ELR (cell line): ENCODE measurements at regions not wholly inside any gene's neighbourhood (a gene's known extent, or its start where the extent isn't known, plus 50 kb on each side); places are given as distances from the start of the nearest gene placed in this dataset.
"Not testable (repeated sequence)": the region's sequence is repeated elsewhere in the genome, so short reads cannot be mapped to it uniquely, and the experiment has no call there.

Source experiments
- DNase-seq: peaks from one replicate; pipeline ENCODE4 v3.0.0-alpha.2; 2015; ENCODE audit warnings: low read depth

DNA sequence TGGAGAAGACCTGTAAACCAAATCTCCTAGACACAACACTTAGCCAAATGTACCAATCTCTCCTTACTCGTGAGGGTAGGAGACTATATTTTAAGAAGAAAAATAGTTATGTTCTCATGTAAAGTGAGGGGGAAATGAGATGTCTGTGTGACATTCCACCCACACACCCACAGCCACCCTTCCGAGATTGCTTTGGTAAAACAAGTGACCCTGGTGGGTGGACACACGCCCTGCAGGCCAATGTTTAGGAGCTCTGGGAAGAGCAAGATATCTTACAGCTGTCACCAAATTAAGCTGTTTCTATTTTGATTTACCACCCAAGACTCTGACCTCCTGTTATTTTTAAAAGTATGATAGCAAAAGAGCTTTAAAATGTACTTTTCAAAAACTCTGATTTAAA, 147.2 kb upstream of the PFKP start:
- no peak for DNase-seq

DNA sequence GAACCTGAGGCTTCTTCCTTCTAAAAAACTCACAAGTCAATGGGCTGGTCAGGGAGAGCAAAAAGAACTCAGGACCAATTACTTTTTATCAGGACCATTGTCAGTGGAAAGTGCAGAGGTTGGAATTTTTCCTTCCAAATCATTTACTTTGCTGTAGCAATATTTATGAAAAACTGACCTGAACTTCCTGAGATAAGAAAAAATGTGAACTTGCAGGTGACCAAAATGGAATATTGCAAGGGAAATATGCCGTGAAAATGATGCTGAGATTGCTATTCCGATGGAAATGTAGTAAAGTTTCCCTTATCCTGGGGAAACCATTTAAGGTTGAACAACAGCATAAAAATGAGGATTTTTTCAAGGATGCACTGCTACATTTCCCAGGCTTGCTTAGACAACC, 148.3 kb upstream of the PFKP start:
- no peak for DNase-seq

DNA sequence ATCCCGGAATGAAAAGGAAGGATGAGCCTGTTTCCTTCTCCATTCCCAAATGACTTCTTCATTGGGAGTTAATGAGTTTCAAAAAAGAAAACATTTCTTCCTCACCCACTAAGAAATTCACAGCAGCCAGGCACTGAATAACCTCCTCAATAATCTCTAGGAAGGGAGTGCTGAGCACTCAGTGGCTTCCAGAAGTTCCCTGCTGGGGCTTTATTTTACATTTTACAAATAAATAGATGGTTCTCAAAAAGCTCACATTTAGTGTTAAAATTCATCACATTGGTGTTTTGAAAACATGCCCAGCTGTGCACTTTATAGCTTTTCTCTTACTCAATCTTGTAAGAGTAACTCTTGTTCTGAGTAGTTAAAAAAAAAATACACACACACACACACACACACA, 148.9 kb upstream of the PFKP start:
- no peak for DNase-seq

DNA sequence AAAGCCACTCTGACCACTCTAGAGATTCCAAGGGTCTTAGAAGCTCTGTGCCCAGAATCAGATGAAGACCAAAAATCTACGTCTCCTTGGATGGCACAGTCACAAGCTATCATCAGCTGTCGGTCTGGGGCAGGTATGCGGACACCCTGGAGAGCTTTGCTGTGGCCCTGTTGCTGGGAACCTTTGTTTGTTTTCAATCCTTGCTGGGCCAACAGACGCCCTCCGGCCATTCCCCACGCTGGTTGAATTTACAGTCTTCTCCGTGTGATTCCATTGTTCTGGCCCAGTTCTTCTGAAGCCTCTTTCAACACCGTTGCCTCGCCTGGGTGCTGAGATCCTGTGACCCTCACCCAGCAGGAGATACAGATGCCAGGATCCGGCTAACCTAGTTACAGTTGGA, 149.4 kb upstream of the PFKP start:
- no peak for DNase-seq

DNA sequence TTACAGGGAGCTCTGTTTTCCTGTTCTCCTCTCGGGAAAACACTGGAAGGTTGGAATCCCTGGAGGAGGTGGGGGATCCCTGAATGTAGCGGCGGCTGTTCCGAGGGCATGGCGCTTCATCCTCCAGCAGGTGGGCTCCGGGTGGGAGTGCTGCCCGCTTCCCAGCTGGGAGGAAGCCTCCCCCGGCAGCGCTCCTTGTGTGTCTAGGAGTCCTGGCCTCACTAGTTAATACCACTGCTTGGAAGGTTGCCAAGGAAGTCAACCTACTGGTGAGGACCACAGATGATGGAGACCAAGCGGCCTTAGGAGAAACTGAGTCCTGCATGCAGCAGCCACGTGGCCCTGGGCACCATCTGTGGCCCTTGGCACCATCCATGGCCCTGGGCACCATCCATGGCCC, 151.9 kb upstream of the PFKP start:
- DNase-seq: no peak

DNA sequence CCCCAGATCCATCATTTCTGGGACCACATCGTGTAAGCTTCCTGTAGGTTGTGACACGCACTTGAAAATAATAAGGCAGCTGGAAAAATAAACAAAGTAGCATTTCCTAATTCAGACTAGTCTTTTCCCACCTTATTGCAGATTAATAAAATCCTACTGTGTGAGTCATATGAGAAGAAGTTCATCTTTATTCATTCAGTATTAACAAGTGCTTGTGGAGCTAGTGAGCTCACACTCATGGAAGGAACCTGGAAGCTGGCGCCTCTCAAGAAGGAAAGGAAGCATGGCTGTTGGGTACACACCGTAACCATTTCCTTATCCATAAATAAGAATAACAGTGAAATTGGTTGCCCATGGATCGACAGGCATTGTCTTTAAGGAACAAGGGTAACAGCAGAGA, 152.6 kb upstream of the PFKP start:
- DNase-seq: no peak

DNA sequence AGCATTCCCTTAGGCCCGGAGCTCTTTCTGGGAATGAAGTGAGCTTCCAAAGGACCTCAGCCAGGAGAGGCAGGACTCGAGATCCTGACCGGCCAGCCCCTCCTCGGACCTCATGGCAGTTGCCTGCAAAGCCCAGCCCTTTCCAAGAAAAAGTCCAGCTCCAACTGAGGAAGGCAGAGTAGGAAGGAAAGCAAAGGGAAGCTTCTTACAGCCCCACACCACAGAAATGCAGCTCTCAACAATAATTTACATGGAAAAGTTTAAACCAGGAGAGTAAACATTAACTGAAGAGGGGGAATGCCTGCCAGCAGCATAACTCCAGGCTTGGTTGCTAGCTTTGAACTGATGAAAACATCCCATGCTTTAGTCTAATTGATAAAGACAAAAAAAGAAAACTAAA, 153.9 kb upstream of the PFKP start:
- no peak for DNase-seq

DNA sequence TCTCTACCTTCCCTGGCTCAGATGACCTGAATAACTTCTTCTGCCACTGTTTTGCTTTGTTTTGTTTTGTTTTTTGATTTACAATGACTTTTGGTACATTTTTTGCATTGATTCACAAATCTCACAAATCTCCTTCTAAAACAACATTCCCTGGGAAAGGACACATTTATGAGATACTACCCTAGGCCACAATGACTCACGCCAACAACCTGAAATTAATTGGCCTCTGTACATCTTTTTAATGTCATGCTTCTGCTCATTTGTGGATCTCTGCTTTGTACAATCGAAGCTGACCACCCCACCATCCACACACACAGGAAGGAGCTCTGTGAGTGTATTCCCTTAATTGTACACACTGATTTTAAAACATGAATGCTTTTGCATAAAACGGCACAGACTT, 156.7 kb upstream of the PFKP start:
- no peak for DNase-seq

DNA sequence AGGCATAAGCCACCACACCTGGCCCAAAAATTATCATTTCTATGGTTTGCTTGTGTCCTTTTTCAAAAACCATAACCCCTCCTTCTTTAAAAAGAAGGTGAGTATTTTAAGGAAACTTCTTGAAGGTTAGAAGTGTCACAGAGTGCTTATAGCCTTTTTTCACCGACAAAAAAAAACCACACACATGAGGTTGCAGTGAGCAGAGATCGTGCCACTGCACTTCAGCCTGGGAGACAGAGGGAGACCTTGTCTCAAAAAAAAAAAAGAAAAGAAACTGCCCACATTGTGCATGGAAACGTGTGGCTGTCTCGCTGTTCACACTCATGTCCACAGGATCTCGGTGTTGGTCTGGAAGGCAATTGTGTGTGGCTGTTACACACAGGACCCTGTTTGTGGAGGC, 157.4 kb upstream of the PFKP start:
- DNase-seq: no peak

DNA sequence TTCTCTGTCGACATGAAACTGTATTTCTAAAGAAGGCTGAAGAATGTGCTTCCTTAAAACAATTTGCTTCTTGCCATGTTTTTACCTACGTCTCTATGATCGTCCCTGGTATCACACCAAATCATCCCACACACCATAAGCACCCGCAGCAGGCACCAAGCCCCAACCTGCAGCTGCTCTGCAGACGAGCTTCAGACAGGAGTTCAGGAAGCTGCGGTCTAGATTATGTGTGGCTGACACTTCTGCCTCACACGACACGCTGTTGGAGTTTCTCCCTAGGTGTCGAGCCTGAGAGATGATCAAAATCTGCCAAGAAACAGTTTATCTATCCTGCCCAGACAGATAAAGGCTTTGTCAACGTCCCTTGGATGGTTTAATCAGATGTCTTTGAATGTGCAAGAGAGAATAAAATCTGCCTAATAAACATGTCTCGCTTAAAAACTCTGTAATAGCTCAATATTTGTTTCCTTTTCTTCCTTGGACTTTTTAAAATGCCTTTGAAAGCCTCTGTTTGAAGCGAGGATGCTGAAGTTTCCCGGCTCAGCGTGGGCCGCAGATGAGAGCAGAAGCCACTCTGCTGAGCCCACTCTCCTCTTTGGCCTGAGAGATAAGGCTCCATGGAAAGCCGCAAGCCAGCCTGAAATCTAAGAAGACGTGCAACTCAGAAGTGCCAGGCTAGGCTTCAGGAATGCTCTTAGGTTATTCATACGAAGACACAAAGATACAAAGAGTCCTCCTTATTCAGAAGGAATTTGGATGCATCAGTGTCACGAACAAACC, 158.3 kb upstream of the PFKP start:
- DNase-seq: no peak

DNA sequence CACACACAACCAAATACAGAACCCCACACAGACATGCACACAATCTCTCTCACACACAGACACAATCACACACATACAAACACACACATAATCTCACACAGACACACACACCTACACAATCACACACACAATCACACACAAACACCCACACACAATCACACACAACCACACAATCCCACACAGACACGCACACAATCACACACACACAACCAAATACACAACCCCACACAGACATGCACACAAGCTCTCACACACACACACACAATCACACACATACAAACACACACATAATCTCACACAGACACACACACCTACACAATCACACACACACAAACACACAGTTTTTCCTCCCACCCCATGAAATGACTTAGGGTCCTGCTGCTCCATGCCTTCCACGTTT, 160.4 kb upstream of the PFKP start:
- no peak for DNase-seq

DNA sequence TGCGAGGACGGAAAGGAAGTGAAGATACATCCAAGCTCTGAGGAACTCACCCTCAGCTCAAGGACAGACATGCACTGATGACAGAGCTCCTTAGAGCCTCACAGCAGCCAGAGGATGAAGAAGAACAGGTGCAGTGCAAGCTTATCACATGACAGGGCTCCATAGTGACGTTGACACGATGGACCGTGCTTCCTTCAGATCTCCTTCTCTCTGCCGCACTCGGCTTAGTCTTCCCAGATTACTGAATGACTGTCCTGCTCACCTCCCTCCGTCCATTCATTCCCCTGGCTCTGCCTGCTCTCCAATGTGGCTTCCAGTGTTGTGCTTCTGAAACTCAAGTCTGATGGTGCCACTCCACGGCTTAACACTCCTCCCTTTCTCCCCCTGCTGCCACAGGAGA, 161.5 kb upstream of the PFKP start:
- no peak for DNase-seq

DNA sequence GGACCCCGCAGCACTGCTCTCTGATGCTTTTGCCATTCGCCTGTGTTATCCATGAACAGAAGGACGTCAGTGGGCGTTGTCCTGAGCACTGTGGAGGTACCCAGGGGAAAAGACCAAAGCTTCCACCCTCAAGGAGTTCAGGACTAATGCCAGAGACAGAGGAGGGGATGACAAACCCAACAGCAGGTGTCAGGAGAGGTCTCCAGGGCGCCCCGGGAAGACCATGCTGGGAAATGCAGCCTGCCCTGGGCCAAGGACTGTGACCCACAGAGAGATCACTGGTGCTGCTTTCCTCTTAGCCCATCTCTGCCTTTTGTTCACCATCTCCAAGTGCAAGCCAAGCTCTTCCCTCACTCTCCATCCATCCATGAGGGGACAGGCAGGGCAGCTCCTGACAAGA, 166.8 kb upstream of the PFKP start:
- no peak for DNase-seq

DNA sequence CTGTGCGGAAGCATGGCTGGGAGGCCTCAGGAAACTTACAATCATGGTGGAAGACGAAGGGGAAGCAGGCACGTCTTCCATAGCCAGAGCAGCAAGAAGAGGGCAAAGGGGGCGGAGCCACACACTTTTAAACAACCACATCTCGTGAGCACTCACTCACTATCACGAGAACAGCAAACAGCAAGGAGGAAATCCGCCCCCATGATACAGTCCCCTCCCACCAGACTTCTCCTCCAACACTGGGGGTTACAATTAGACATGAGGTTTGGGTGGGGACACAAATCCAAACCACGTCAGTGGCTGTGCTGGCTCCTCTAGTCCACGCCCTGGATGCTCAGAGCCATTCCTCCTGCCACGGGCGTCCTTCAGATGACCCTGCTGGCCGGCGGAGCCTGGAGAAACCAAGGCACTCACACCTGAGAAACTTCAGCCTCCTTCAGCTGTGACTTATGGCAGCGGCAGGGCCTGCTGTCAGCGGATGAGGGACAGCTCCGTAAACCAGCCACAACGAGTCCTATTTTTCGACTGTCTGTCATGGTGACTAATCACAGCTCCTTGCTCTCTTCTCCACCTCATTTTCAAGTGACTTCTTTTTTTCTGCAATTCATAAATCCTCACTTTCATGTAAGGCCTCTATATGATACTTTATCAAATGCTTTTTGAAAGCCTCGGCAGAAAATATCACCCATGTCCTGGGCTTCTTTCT, 167.9 kb upstream of the PFKP start:
- DNase-seq: no peak

DNA sequence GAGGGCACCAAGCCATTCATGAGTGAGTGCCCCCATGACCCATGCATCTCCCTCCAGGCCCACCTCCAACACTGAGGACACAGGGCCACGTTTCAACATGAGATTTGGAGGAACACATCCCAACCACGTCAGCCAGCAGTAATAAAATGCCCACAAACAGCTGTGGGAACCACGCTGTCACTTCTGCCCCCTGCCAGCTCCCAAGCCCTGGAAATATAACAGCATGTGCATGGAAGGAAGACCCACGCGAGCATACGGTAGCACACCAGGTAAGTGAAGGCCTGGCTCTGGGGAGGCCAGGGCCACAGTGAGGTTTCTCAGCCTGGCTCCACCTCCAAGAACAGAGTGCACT, 168.9 kb upstream of the PFKP start:
- no peak for DNase-seq

DNA sequence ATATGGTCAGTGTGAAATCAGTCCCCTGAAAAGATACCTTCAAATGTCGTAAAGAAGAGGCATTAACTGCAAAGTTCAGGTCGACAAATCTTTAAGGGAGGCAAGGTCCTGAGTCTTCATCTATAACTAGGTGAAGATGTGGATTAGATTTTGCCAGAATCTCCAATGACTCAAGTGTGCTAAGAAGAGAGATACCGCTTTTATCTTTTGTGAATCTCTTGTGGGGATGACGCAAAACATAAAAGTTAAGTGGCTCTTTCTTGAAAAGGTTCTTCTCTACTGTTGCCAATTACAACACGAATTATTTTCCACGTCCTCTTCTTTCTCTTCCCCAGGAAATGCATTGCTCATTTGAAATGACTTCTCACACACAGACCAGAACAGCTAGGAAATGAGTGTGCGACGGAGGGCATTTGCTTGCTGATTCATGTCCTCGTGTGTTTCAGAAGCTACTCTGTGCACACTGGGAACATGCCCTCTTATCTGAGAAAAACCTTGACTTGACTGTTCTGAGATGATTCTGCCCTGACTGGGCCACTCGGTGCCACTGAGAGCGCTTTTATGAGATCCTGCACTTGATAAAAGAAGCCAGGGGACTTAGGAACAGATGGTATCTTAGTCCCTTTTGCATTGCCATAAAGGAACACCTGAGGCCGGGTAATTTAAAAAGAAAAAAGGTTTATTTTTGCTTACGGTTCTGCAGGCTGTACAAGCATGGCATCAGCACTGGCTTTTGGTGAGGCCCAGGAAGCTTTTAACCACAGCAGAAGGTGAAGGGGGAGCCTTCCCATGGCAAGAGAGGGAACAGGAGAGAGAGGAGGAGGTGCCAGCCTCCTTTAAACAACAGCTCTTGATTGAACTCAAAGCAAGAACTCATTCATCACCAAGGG, 169.5 kb upstream of the PFKP start:
- DNase-seq: no peak

DNA sequence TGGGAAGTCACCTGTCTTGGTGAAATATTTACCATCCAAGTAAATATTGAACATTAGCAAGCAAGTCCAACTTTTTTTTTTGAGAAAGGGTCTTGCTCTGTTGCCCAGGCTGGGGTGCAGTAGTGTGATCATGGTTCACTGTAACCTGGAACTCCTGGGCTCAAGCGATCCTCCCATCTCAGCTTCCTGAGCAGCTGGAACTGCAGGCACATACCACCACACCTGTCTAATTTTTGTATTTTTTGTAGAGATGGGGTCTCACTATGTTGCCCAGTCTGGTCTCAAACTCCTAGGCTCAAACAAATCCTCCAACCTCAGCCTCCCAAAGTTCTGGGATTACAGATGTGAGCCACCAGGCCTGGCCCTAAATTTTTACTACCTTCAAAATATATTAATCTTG, 171.0 kb upstream of the PFKP start:
- DNase-seq: not testable (repeated sequence)

DNA sequence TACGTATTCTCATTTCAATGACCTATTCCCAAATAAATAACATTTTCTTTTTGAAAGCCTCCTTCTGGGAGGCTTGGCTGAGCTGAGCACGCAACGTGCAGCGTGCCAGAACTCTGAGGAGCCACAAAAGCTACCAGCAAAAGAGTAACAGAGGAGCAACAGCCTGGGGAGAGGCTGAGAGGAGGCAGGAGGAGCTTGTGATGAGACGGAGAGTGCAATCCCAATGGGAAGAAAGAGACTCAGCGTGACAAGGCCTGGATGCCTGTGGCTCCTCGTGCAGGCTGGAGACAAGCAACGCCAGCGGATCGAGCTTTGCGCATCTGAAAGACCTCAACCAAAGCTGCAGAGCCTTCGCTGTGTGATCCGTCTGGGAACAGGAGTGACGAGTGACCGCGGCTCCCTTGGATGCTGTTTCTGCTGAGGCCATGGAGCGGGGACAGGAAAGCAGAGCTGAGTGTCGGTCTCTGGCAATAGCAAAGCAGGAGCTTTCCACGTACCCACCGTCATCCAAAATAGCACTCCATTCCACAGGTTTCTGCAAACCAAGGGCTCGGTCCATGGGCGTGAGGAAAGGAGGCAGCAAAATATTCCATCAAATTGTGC, 171.7 kb upstream of the PFKP start:
- DNase-seq: no peak

DNA sequence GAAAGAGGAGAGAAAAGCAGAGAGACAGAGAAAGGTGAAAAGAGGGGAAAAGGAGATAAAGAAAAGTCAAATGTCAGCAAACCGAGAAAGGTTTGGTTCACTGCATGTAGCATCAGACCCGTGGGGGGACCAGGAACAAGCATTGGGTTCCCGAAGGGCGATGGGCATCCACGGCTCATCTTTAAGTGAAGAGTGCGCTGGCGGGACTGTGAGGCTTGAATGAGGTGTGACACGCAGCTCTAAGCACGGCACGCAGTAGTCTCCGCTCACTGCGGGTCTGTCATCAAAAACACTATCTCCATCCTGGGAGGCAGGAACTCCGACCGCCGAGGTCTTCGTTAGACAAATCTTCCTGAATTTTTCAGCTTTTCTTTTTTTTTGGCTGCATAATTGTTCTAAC, 173.4 kb upstream of the PFKP start:
- DNase-seq: no peak

DNA sequence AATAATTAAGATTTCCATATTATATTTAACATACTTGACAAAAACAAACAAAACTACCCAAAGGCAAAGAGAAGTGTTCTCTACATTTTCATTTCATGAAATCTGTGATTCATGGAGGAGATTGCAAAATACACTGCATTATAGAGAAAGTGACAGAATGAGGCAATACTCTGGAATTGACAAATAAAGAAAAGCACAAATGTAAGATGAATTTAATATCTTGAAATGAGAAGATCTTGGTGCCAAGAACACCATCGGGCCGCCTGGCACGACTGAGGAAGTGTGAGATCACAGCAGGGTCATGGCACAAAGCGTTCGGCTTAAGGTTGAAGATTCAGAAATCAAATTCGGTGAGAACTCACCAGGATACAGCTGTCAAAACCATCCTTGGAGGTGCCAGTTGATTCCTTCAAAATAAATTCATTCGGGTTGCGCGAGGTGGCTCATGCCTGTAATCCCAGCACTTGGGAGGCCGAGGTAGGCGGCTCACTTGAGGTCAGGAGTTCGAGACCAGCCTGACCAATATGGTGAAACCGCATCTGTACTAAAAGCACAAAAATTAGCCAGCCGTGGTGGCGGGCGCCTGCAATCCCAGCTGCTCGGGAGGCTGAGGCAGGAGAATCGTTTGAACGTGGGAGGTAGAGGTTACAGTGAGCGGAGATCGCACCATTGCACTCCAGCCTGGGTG, 174.0 kb upstream of the PFKP start:
- no peak for DNase-seq

DNA sequence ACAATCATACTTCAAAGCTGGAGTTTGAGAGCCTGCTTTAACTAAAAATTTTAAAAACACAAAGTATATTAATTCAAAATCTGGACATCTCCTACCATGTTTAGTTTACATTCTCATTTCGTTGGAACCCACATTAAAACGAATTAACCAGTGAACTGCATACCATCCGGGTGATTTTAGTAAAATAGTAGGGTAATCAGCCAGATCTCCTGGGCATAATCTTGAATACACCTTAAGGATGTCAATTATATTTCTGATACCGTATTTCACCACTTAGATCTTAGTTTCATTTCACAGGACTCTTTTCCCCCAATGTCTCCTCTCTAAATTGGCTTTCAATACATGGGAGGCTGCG, 175.6 kb upstream of the PFKP start:
- DNase-seq: no peak
